ENCODE measurements at regions not wholly inside any gene's neighbourhood (a gene's known extent, or its start where the extent isn't known, plus 50 kb on each side); places are given as distances from the start of the nearest gene placed in this dataset.

GRCh38 chr12:92466391-92467305, 236.1 kb upstream of the PLEKHG7 start:
- Histone ChIP-seq H3K27ac (peak overlapping the region; percentile 92), H2AFZ (peak overlapping the region; percentile 76), H3K27me3 (ENCODE audit: control insufficient read depth, insufficient read depth, low read length) (no peaks in the 10 kb centered on the region), H3K9ac (no peak overlapping the region), H3K9me3 (ENCODE audit: control insufficient read depth, low read length) (no peaks in the 10 kb centered on the region), H3K36me3 (ENCODE audit: control insufficient read depth, insufficient read depth, low read length) (no peaks in the 10 kb centered on the region), H3K4me3 (ENCODE audit: low read depth, low read length) (no peak overlapping the region), H3K4me1 (peaks cover 75% of the 10 kb centered on the region), H3K4me2 (ENCODE audit: low read length) (no peak overlapping the region), H3K79me2 (no peaks in the 10 kb centered on the region)
- TF ChIP-seq CTCF (IDR thresholded peaks at IDR 0.05) = no peak

GRCh38 chr12:92465786-92466295, 236.9 kb upstream of the PLEKHG7 start:
- Histone ChIP-seq H3K36me3 (ENCODE audit: control insufficient read depth, insufficient read depth, low read length) (no peaks in the 10 kb centered on the region), H3K27me3 (ENCODE audit: control insufficient read depth, insufficient read depth, low read length) (no peaks in the 10 kb centered on the region), H3K79me2 (no peaks in the 10 kb centered on the region), H2AFZ (peak overlapping the region; percentile 76), H3K27ac (peak overlapping the region; percentile 92), H3K4me3 (ENCODE audit: low read depth, low read length) (no peak overlapping the region), H3K4me1 (peaks cover 81% of the 10 kb centered on the region), H3K9ac (no peak overlapping the region), H3K4me2 (ENCODE audit: low read length) (peak overlapping the region; percentile 43), H3K9me3 (ENCODE audit: control insufficient read depth, low read length) (no peaks in the 10 kb centered on the region)
- no peak for TF ChIP-seq CTCF (IDR thresholded peaks at IDR 0.05)

- no peaks in the 10 kb centered on the region for H3K27me3 ChIP-seq (ENCODE audit: control insufficient read depth, insufficient read depth, low read length)
- H3K79me2 ChIP-seq = no peaks in the 10 kb centered on the region
- peak overlapping the region; percentile 92 for H3K27ac ChIP-seq
- H2AFZ ChIP-seq = peak overlapping the region; percentile 76
- peaks cover 77% of the 10 kb centered on the region for H3K4me1 ChIP-seq
- H3K4me2 ChIP-seq (ENCODE audit: low read length) = peak overlapping the region; percentile 43
- H3K9ac ChIP-seq = no peak overlapping the region
- no peaks in the 10 kb centered on the region for H3K9me3 ChIP-seq (ENCODE audit: control insufficient read depth, low read length)
- H3K36me3 ChIP-seq (ENCODE audit: control insufficient read depth, insufficient read depth, low read length) = no peaks in the 10 kb centered on the region
- no peak for TF ChIP-seq CTCF (IDR thresholded peaks at IDR 0.05)
- H3K4me3 ChIP-seq (ENCODE audit: low read depth, low read length) = peak overlapping the region; percentile 27
Measured at GRCh38 chr12:92464911-92465310, 237.9 kb upstream of the PLEKHG7 start.

GRCh38 chr12:92463171-92463570, 239.6 kb upstream of the PLEKHG7 start:
- peak overlapping the region; percentile 92 for H3K27ac ChIP-seq
- no peaks in the 10 kb centered on the region for H3K36me3 ChIP-seq (ENCODE audit: control insufficient read depth, insufficient read depth, low read length)
- no peaks in the 10 kb centered on the region for H3K27me3 ChIP-seq (ENCODE audit: control insufficient read depth, insufficient read depth, low read length)
- H2AFZ ChIP-seq = no peak overlapping the region
- no peaks in the 10 kb centered on the region for H3K9me3 ChIP-seq (ENCODE audit: control insufficient read depth, low read length)
- no peak overlapping the region for H3K4me3 ChIP-seq (ENCODE audit: low read depth, low read length)
- H3K4me2 ChIP-seq (ENCODE audit: low read length) = no peak overlapping the region
- H3K79me2 ChIP-seq = no peaks in the 10 kb centered on the region
- TF ChIP-seq CTCF (IDR thresholded peaks at IDR 0.05) = no peak
- no peak overlapping the region for H3K9ac ChIP-seq
- H3K4me1 ChIP-seq = peaks cover 62% of the 10 kb centered on the region
